ENCODE measurements at regions not wholly inside any gene's neighbourhood (a gene's known extent, or its start where the extent isn't known, plus 50 kb on each side); places are given as distances from the start of the nearest gene placed in this dataset.

GRCh38 chr9:73031350-73031749 lies 78.5 kb upstream of the ALDH1A1 start:
- Histone ChIP-seq H3K4me3 (replicated peaks; ENCODE audit: insufficient read depth, low read length) (no peak overlapping the region), H3K27me3 (ENCODE audit: insufficient read depth, poor library complexity, severe bottlenecking) (no peaks in the 10 kb centered on the region), H3K27ac (replicated peaks) (no peak overlapping the region)
- no peak for DNase-seq (ENCODE audit: low read depth in 1 of 2, low spot score in 1 of 2)
- TF ChIP-seq SPI1 (IDR thresholded peaks at IDR 0.05; ENCODE audit: borderline replicate concordance, low read depth), result peak; percentile 90
- TF ChIP-seq REST (IDR thresholded peaks at IDR 0.05; ENCODE audit: insufficient replicate concordance, low read depth), result no peak

- Histone ChIP-seq H3K27me3 (ENCODE audit: insufficient read depth, poor library complexity, severe bottlenecking) (peaks cover 2% of the 10 kb centered on the region), H3K4me3 (replicated peaks; ENCODE audit: insufficient read depth, low read length) (no peak overlapping the region), H3K27ac (replicated peaks) (no peak overlapping the region)
- TF ChIP-seq GABPA (IDR thresholded peaks at IDR 0.05; ENCODE audit: low read depth), result no peak
- no peak for TF ChIP-seq POLR2AphosphoS5 (IDR thresholded peaks at IDR 0.05; ENCODE audit: low read depth)
- no peak for TF ChIP-seq SPI1 (IDR thresholded peaks at IDR 0.05; ENCODE audit: borderline replicate concordance, low read depth)
- no peak for DNase-seq (ENCODE audit: low read depth in 1 of 2, low spot score in 1 of 2)
These were observed 77.6 kb upstream of the ALDH1A1 start for GRCh38 chr9:73030370-73031030.

- Histone ChIP-seq H3K27ac (replicated peaks) (no peak overlapping the region), H3K27me3 (ENCODE audit: insufficient read depth, poor library complexity, severe bottlenecking) (peaks cover 4% of the 10 kb centered on the region), H3K4me3 (replicated peaks; ENCODE audit: insufficient read depth, low read length) (no peak overlapping the region)
- no peak for DNase-seq (ENCODE audit: low read depth in 1 of 2, low spot score in 1 of 2)
- no peak for TF ChIP-seq GABPA (IDR thresholded peaks at IDR 0.05; ENCODE audit: low read depth)
- TF ChIP-seq POLR2AphosphoS5 (IDR thresholded peaks at IDR 0.05; ENCODE audit: low read depth), result no peak
- no peak for TF ChIP-seq CTCF (IDR thresholded peaks at IDR 0.05; ENCODE audit: insufficient read depth, low read length)
- TF ChIP-seq REST (IDR thresholded peaks at IDR 0.05; ENCODE audit: insufficient replicate concordance, low read depth), result no peak
- TF ChIP-seq SPI1 (IDR thresholded peaks at IDR 0.05; ENCODE audit: borderline replicate concordance, low read depth), result no peak
These were observed 76.5 kb upstream of the ALDH1A1 start for GRCh38 chr9:73029346-73029745.

- H3K27ac ChIP-seq (replicated peaks), result no peak overlapping the region
These were observed 73.5 kb upstream of the ALDH1A1 start for GRCh38 chr9:73026375-73026774.

More at GRCh38 chr9:73026375-73026774, 73.5 kb upstream of the ALDH1A1 start:
- H3K4me3 ChIP-seq (replicated peaks; ENCODE audit: insufficient read depth, low read length), result no peak overlapping the region
- DNase-seq (ENCODE audit: low read depth in 1 of 2, low spot score in 1 of 2), result no peak
- peaks cover 6% of the 10 kb centered on the region for H3K27me3 ChIP-seq (ENCODE audit: insufficient read depth, poor library complexity, severe bottlenecking)
- TF ChIP-seq SPI1 (IDR thresholded peaks at IDR 0.05; ENCODE audit: borderline replicate concordance, low read depth), result no peak
- TF ChIP-seq CTCF (IDR thresholded peaks at IDR 0.05; ENCODE audit: insufficient read depth, low read length), result no peak
- no peak for TF ChIP-seq REST (IDR thresholded peaks at IDR 0.05; ENCODE audit: insufficient replicate concordance, low read depth)
- TF ChIP-seq GABPA (IDR thresholded peaks at IDR 0.05; ENCODE audit: low read depth), result no peak
- TF ChIP-seq POLR2AphosphoS5 (IDR thresholded peaks at IDR 0.05; ENCODE audit: low read depth), result no peak

Measured in HL-60 (cell line).